Loucy (cell line): ENCODE measurements at regions not wholly inside any gene's neighbourhood (a gene's known extent, or its start where the extent isn't known, plus 50 kb on each side); places are given as distances from the start of the nearest gene placed in this dataset.

Experiments
- H2AFZ ChIP-seq: fragments of 200-600 bp; sonication (generic); 2 replicates; pipeline ENCODE4 v1.6.0; 2016; ENCODE audit warnings: antibody characterized with exemption, mild to moderate bottlenecking, low read length, moderate library complexity
- H3F3A ChIP-seq: fragments of 200-600 bp; 2 replicates; pipeline ENCODE4 v1.6.0; 2016; ENCODE audit warnings: antibody characterized with exemption, low read depth, mild to moderate bottlenecking
- H3K27me3 ChIP-seq: fragments of 200-600 bp; sonication (generic); 2 replicates; pipeline ENCODE4 v1.6.1; 2014; ENCODE audit warnings: low read length, mild to moderate bottlenecking; ENCODE audit not compliant: insufficient read depth, poor library complexity, severe bottlenecking
- H3K36me3 ChIP-seq: fragments of 200-600 bp; sonication (generic); 2 replicates; pipeline ENCODE4 v1.6.1; 2016; ENCODE audit warnings: low read length; ENCODE audit not compliant: insufficient read depth
- H3K4me1 ChIP-seq: fragments of 200-600 bp; sonication (generic); 2 replicates; pipeline ENCODE4 v1.5.1; 2014; ENCODE audit warnings: low read length, mild to moderate bottlenecking; ENCODE audit not compliant: insufficient read depth, poor library complexity, severe bottlenecking
- H3K4me2 ChIP-seq: fragments of 200-600 bp; sonication (generic); 2 replicates; pipeline ENCODE4 v1.6.0; 2014; ENCODE audit warnings: antibody characterized with exemption, low read length, low read depth, mild to moderate bottlenecking; ENCODE audit not compliant: poor library complexity, severe bottlenecking
- H3K4me3 ChIP-seq: fragments of 200-600 bp; sonication (generic); 2 replicates; pipeline ENCODE4 v1.5.1; 2014; ENCODE audit warnings: low read length, mild to moderate bottlenecking, mixed read lengths; ENCODE audit not compliant: poor library complexity, severe bottlenecking
- H3K79me2 ChIP-seq: fragments of 200-600 bp; sonication (generic); 2 replicates; pipeline ENCODE4 v1.6.1; 2014; ENCODE audit warnings: low read length; ENCODE audit not compliant: insufficient read depth
- H3K9ac ChIP-seq: fragments of 200-600 bp; sonication (generic); 2 replicates; pipeline ENCODE4 v1.6.0; 2014; ENCODE audit warnings: mild to moderate bottlenecking, low read depth, low read length, moderate library complexity; ENCODE audit not compliant: poor library complexity, severe bottlenecking
- H3K9me2 ChIP-seq: fragments of 200-600 bp; sonication (generic); replicated peaks from 2 replicates; pipeline ENCODE4 v1.6.1; 2016; ENCODE audit warnings: low read depth, low read length, mixed read lengths
- H3K9me3 ChIP-seq: fragments of 200-600 bp; sonication (generic); 2 replicates; pipeline ENCODE4 v1.6.1; 2014; ENCODE audit warnings: mild to moderate bottlenecking, antibody characterized with exemption, low read length, low read depth; ENCODE audit not compliant: insufficient read depth
- H4K20me1 ChIP-seq: fragments of 200-600 bp; sonication (generic); 2 replicates; pipeline ENCODE4 v1.6.0; 2014; ENCODE audit warnings: antibody characterized with exemption, low read length, mild to moderate bottlenecking; ENCODE audit not compliant: insufficient read depth, poor library complexity, severe bottlenecking
- CTCF ChIP-seq: fragments of 200-600 bp; sonication (generic); conservative IDR thresholded peaks from 2 replicates; pipeline ENCODE4 v1.5.1; 2014; ENCODE audit warnings: mild to moderate bottlenecking, antibody characterized with exemption, low read length
- EZH2phosphoT487 ChIP-seq: fragments of 200-600 bp; IDR thresholded peaks from 2 replicates; pipeline ENCODE4 v1.6.1; 2018; ENCODE audit warnings: antibody characterized with exemption, mild to moderate bottlenecking, moderate library complexity, borderline replicate concordance

DNA sequence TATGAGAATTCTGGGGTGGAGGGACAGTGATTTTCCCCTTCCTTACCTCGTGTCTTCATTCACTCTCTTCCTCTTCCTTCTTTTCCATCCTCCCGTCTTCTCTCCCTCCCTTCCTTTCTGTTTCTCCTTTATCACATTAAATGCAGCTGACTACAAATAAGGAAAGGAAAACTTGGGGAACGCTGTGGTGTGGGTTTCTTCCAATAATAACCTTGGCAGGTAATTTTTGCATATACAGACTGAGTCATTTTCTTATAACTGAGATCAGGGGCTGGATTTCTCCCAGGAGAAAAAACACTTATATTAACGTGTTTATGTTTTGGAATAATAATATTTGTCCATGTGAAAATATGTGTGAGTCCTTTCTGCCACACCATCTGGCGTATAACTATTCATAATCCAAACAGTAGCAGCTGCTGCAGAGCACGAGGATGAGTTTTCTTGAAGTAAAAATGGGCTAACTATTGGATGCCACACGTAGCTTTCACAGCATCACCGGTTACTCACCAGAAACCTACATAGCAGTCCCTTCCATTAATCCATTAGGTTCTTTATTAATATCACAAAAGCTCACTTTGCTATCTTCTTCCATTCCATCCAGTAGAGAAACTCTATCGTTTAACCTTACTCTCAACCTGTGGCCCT, 139.2 kb upstream of the SASH1 start:
- no peak overlapping the region for H2AFZ ChIP-seq
- no peaks in the 10 kb centered on the region for H3K36me3 ChIP-seq
- H3K9me3 ChIP-seq: no peaks in the 10 kb centered on the region
- H3K79me2 ChIP-seq: no peaks in the 10 kb centered on the region
- peak overlapping the region; percentile 15 for H3K4me3 ChIP-seq
- H3K9me2 ChIP-seq: no peaks in the 10 kb centered on the region
- no peaks in the 10 kb centered on the region for H3F3A ChIP-seq
- H3K4me2 ChIP-seq: peak overlapping the region; percentile 59
- peaks cover 12% of the 10 kb centered on the region for H3K27me3 ChIP-seq
- peaks cover 43% of the 10 kb centered on the region for H3K4me1 ChIP-seq
- H3K9ac ChIP-seq: no peak overlapping the region
- no peak for TF ChIP-seq EZH2phosphoT487
- no peak for TF ChIP-seq CTCF
- H4K20me1 ChIP-seq: no peaks in the 10 kb centered on the region

GRCh38 chr6:148203970-148204369, 138.7 kb upstream of the SASH1 start:
- no peaks in the 10 kb centered on the region for H3K36me3 ChIP-seq
- H4K20me1 ChIP-seq: no peaks in the 10 kb centered on the region
- no peaks in the 10 kb centered on the region for H3K9me2 ChIP-seq
- H3K4me3 ChIP-seq: peak overlapping the region; percentile 15
- peak overlapping the region; percentile 59 for H3K4me2 ChIP-seq
- TF ChIP-seq EZH2phosphoT487: peak; percentile 40; the same call in 1 of the 2 replicates
- no peak for TF ChIP-seq CTCF
- peaks cover 17% of the 10 kb centered on the region for H3K27me3 ChIP-seq
- H3K79me2 ChIP-seq: no peaks in the 10 kb centered on the region
- H3K4me1 ChIP-seq: peaks cover 43% of the 10 kb centered on the region
- H3K9me3 ChIP-seq: no peaks in the 10 kb centered on the region
- no peak overlapping the region for H3K9ac ChIP-seq
- no peaks in the 10 kb centered on the region for H3F3A ChIP-seq
- H2AFZ ChIP-seq: no peak overlapping the region

DNA sequence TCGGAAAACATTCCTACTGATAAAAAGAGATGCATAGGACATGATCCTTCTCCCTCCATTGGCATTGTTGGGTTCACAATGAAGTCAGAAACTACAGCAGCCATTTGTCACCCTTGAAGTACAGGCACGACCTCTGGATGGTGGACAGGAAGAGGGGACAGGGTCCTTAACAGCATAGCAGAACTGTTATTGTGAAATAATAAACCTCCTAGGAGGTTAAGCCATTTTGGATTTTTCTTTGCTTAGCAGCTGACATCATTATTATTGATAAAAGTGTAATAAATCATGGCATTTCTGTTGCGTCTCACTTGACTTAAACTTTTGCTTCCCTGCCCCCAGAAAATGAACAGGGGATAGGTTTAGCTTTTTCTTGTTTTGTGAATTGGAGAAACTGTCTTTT, 134.3 kb upstream of the SASH1 start:
- TF ChIP-seq EZH2phosphoT487 (no peak), CTCF (no peak)
- Histone ChIP-seq H3K9me2 (no peaks in the 10 kb centered on the region), H3K27me3 (peaks cover 32% of the 10 kb centered on the region), H3K4me2 (no peak overlapping the region), H3K9me3 (no peaks in the 10 kb centered on the region), H2AFZ (no peak overlapping the region), H4K20me1 (no peaks in the 10 kb centered on the region), H3K9ac (no peak overlapping the region), H3F3A (no peaks in the 10 kb centered on the region), H3K36me3 (no peaks in the 10 kb centered on the region), H3K79me2 (no peaks in the 10 kb centered on the region), H3K4me1 (peaks cover 21% of the 10 kb centered on the region), H3K4me3 (no peak overlapping the region)
